ENCODE measurements at regions not wholly inside any gene's neighbourhood (a gene's known extent, or its start where the extent isn't known, plus 50 kb on each side); places are given as distances from the start of the nearest gene placed in this dataset.
"Not testable (repeated sequence)": the region's sequence is repeated elsewhere in the genome, so short reads cannot be mapped to it uniquely, and the experiment has no call there.

- no peak for DNase-seq (ENCODE audit: low read depth)
These were observed 139.7 kb upstream of the WDFY3 start for GRCh38 chr4:85106166-85106565.

GRCh38 chr4:85106805-85107336 is 140.4 kb upstream of the WDFY3 start:
- no peak for DNase-seq (ENCODE audit: low read depth)

- no peak for DNase-seq (ENCODE audit: low read depth)
These were observed 141.1 kb upstream of the WDFY3 start for GRCh38 chr4:85107553-85107952.

GRCh38 chr4:85113706-85114105 is 147.2 kb upstream of the WDFY3 start:
- DNase-seq (ENCODE audit: low read depth): no peak

GRCh38 chr4:85114526-85114925 is 148.0 kb upstream of the WDFY3 start:
- DNase-seq (ENCODE audit: low read depth): no peak

GRCh38 chr4:85116008-85116407 is 149.5 kb upstream of the WDFY3 start:
- no peak for DNase-seq (ENCODE audit: low read depth)

GRCh38 chr4:85125688-85126087 is 159.2 kb upstream of the WDFY3 start:
- no peak for DNase-seq (ENCODE audit: low read depth)

- no peak for DNase-seq (ENCODE audit: low read depth)
These were observed 160.6 kb upstream of the WDFY3 start for GRCh38 chr4:85126991-85127591.

- DNase-seq (ENCODE audit: low read depth): peak; percentile 46
These were observed 161.2 kb upstream of the WDFY3 start for GRCh38 chr4:85127653-85128052.

GRCh38 chr4:85128246-85129204 is 162.0 kb upstream of the WDFY3 start:
- DNase-seq (ENCODE audit: low read depth): no peak

GRCh38 chr4:85129354-85130125 is 163.1 kb upstream of the WDFY3 start:
- DNase-seq (ENCODE audit: low read depth): not testable (repeated sequence)

GRCh38 chr4:85132117-85132516 is 165.6 kb upstream of the WDFY3 start:
- no peak for DNase-seq (ENCODE audit: low read depth)

GRCh38 chr4:85132570-85132969 is 166.1 kb upstream of the WDFY3 start:
- DNase-seq (ENCODE audit: low read depth): no peak

GRCh38 chr4:85139749-85140148 is 173.3 kb upstream of the WDFY3 start:
- DNase-seq (ENCODE audit: low read depth): not testable (repeated sequence)

- DNase-seq (ENCODE audit: low read depth): no peak
These were observed 176.0 kb upstream of the WDFY3 start for GRCh38 chr4:85142451-85142850.

- DNase-seq (ENCODE audit: low read depth): peak; percentile 67
These were observed 181.1 kb upstream of the WDFY3 start for GRCh38 chr4:85147481-85148076.

GRCh38 chr4:85149676-85150075 is 183.2 kb upstream of the WDFY3 start:
- peak; percentile 22 for DNase-seq (ENCODE audit: low read depth)

- no peak for DNase-seq (ENCODE audit: low read depth)
These were observed 184.9 kb upstream of the WDFY3 start for GRCh38 chr4:85151371-85151770.

GRCh38 chr4:85151786-85152185 is 185.3 kb upstream of the WDFY3 start:
- DNase-seq (ENCODE audit: low read depth): no peak

- no peak for DNase-seq (ENCODE audit: low read depth)
These were observed 186.0 kb upstream of the WDFY3 start for GRCh38 chr4:85152480-85152879.

GRCh38 chr4:85153221-85153620 is 186.7 kb upstream of the WDFY3 start:
- DNase-seq (ENCODE audit: low read depth): no peak

- DNase-seq (ENCODE audit: low read depth): no peak
These were observed 188.1 kb upstream of the WDFY3 start for GRCh38 chr4:85154591-85154990.

Measured in ELR (cell line).